WTC11 (cell line): ENCODE measurements at regions not wholly inside any gene's neighbourhood (a gene's known extent, or its start where the extent isn't known, plus 50 kb on each side); places are given as distances from the start of the nearest gene placed in this dataset.

Experiments used
- ATAC-seq: fragments of 200-7000 bp; cut with Tn5 transposase; 2 replicates; pipeline ENCODE4 v1.10.0; 2021; ENCODE audit warnings: mild to moderate bottlenecking, moderate library complexity
- CTCF ChIA-PET: fragments of 300-600 bp; sonication (Branson Sonifier 250); formaldehyde crosslinking; loops from one replicate; lab custom pipeline; 2021; ENCODE audit warnings: antibody characterized with exemption; lab: Charles Lee
- POLR2A ChIA-PET: fragments of 350-600 bp; sonication (Branson Sonifier 250); formaldehyde crosslinking; loops from one replicate; lab custom pipeline; 2021; ENCODE audit warnings: antibody characterized with exemption; lab: Charles Lee
- DNase-seq: peaks from one replicate; pipeline ENCODE4 v3.0.0; 2021; ENCODE audit warnings: low spot score
- H3K27ac Mint-ChIP-seq: 2 replicates; pipeline ENCODE4 v1.8.0; 2021; ENCODE audit warnings: mixed read lengths
- H3K27me3 Mint-ChIP-seq: 2 replicates; pipeline ENCODE4 v1.8.0; 2021; ENCODE audit warnings: low read depth, mild to moderate bottlenecking, moderate library complexity, mixed read lengths
- H3K36me3 Mint-ChIP-seq: 2 replicates; pipeline ENCODE4 v1.8.0; 2021; ENCODE audit warnings: mixed read lengths
- H3K4me1 Mint-ChIP-seq: 2 replicates; pipeline ENCODE4 v1.8.0; 2022; ENCODE audit warnings: mixed read lengths
- H3K4me3 Mint-ChIP-seq: 2 replicates; pipeline ENCODE4 v1.8.0; 2021; ENCODE audit warnings: mild to moderate bottlenecking, moderate library complexity, mixed read lengths
- H3K9me3 Mint-ChIP-seq: 2 replicates; pipeline ENCODE4 v1.8.0; 2021; ENCODE audit warnings: mixed read lengths
- CREB1 ChIP-seq: sonication (generic); formaldehyde crosslinking; IDR thresholded peaks from 2 replicates; pipeline ENCODE4 v1.8.0; 2023; ENCODE audit warnings: mild to moderate bottlenecking, missing genetic modification reagents
- ELF4 ChIP-seq: sonication (generic); formaldehyde crosslinking; IDR thresholded peaks from 2 replicates; pipeline ENCODE4 v1.8.1; 2022; ENCODE audit warnings: low read depth, mild to moderate bottlenecking, moderate library complexity, missing genetic modification reagents
- HMGA2 ChIP-seq: fragments of 250-450 bp; sonication (Bioruptor Pico); IDR thresholded peaks from 2 replicates; pipeline ENCODE4 v1.4.0; 2021; ENCODE audit warnings: mild to moderate bottlenecking, moderate library complexity
- IRF2 ChIP-seq: sonication (generic); formaldehyde crosslinking; IDR thresholded peaks from 2 replicates; pipeline ENCODE4 v1.8.0; 2022; ENCODE audit warnings: low read depth, missing genetic modification reagents, borderline replicate concordance
- NFE2L1 ChIP-seq: sonication (generic); formaldehyde crosslinking; IDR thresholded peaks from 2 replicates; pipeline ENCODE4 v1.8.1; 2023; ENCODE audit warnings: missing genetic modification reagents
- NR1H2 ChIP-seq: sonication (generic); formaldehyde crosslinking; IDR thresholded peaks from 2 replicates; pipeline ENCODE4 v1.9.0; 2021; ENCODE audit warnings: mild to moderate bottlenecking, moderate library complexity, missing genetic modification reagents
- NR2C2 ChIP-seq: sonication (generic); formaldehyde crosslinking; IDR thresholded peaks from 2 replicates; pipeline ENCODE4 v1.8.0; 2022; ENCODE audit warnings: mild to moderate bottlenecking, missing genetic modification reagents
- RELA ChIP-seq: sonication (generic); formaldehyde crosslinking; IDR thresholded peaks from 2 replicates; pipeline ENCODE4 v1.8.1; 2022; ENCODE audit warnings: missing genetic modification reagents, mild to moderate bottlenecking, borderline replicate concordance
- SMAD3 ChIP-seq: sonication (generic); formaldehyde crosslinking; IDR thresholded peaks from 2 replicates; pipeline ENCODE4 v1.8.0; 2022; ENCODE audit warnings: missing genetic modification reagents, mild to moderate bottlenecking, borderline replicate concordance
- SMAD4 ChIP-seq: sonication (generic); formaldehyde crosslinking; IDR thresholded peaks from 2 replicates; pipeline ENCODE4 v1.8.0; 2022; ENCODE audit warnings: mild to moderate bottlenecking, missing genetic modification reagents
- TCF7 ChIP-seq: sonication (generic); formaldehyde crosslinking; IDR thresholded peaks from 2 replicates; pipeline ENCODE4 v1.8.0; 2022; ENCODE audit warnings: mild to moderate bottlenecking, low read depth, missing genetic modification reagents, moderate library complexity
- ZNF138 ChIP-seq: sonication (generic); formaldehyde crosslinking; conservative IDR thresholded peaks from 2 replicates; pipeline ENCODE4 v1.8.1; 2022; ENCODE audit warnings: mild to moderate bottlenecking, moderate library complexity, missing genetic modification reagents
- ZNF317 ChIP-seq: sonication (generic); formaldehyde crosslinking; IDR thresholded peaks from 2 replicates; pipeline ENCODE4 v1.8.1; 2023; ENCODE audit warnings: low read depth, mild to moderate bottlenecking, moderate library complexity, missing genetic modification reagents, borderline replicate concordance
- TF ChIP-seq, protein P1 (sequence below): fragments of 250-450 bp; sonication (Bioruptor Pico); IDR thresholded peaks from 2 replicates; pipeline ENCODE4 v1.9.0; 2021; ENCODE audit warnings: mild to moderate bottlenecking
- TF ChIP-seq, protein P2 (sequence below): sonication (generic); formaldehyde crosslinking; IDR thresholded peaks from 2 replicates; pipeline ENCODE4 v1.8.1; 2023; ENCODE audit warnings: mild to moderate bottlenecking, missing genetic modification reagents, moderate library complexity
- TF ChIP-seq, protein P3 (sequence below): sonication (generic); formaldehyde crosslinking; IDR thresholded peaks from 2 replicates; pipeline ENCODE4 v1.8.0; 2022; ENCODE audit warnings: mild to moderate bottlenecking, missing genetic modification reagents
- TF ChIP-seq, protein P4 (sequence below): sonication (generic); formaldehyde crosslinking; IDR thresholded peaks from 2 replicates; pipeline ENCODE4 v1.8.1; 2022; ENCODE audit warnings: mild to moderate bottlenecking, moderate library complexity, missing genetic modification reagents
- TF ChIP-seq, protein P5 (sequence below): fragments of 250-450 bp; sonication (Bioruptor Pico); IDR thresholded peaks from 2 replicates; pipeline ENCODE4 v1.9.0; 2021; ENCODE audit warnings: mild to moderate bottlenecking
- TF ChIP-seq, protein P6 (sequence below): sonication (generic); formaldehyde crosslinking; IDR thresholded peaks from 2 replicates; pipeline ENCODE4 v1.8.1; 2022; ENCODE audit warnings: mild to moderate bottlenecking, missing genetic modification reagents, moderate library complexity, borderline replicate concordance
- TF ChIP-seq, protein P7 (sequence below): sonication (generic); formaldehyde crosslinking; IDR thresholded peaks from 2 replicates; pipeline ENCODE4 v1.8.0; 2022; ENCODE audit warnings: mild to moderate bottlenecking, missing genetic modification reagents

DNA sequence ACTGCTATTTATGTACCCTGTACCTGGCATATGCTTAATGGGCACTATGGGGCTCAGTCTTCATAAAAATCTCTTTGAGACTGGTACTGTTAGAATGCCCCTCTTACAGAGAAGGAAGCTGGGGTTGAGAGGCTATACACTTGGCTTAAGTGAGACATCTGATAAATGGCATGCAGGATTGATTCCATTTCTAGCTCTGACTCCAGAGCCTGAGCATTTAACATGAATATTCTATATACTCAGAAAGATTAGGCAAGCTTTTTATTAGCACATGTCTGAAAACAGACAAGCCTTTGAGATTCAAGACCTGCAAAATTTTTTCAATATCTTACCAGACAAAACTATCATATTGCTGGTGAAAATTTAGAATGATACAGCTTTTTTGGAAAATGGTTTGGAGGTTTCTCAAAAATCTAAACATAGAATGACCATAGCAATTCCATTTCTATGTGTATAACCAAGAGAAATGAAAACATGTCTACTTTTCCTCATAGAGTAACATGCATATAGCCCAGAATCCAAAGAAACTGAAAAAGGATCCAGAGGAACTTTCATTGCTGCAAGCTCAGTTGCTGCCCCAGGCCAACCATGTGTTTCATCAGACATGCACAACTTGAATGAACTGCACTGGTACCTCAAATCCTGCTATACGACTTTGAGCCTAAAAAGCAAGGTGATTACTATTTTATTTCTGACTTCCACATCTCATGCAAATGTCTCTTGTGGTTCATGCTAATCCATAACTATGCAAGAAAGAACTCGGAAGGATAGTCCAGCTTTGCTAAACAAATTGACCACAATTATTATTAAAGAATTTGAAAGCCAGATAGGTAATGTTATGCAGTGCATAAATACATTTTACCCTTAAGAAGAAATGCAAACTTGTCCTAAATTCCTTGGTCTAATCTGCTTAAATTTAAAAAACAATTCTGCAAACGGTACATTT, 389.0 kb upstream of the GRIA1 start (continued):
- TF ChIP-seq, protein P1, sequence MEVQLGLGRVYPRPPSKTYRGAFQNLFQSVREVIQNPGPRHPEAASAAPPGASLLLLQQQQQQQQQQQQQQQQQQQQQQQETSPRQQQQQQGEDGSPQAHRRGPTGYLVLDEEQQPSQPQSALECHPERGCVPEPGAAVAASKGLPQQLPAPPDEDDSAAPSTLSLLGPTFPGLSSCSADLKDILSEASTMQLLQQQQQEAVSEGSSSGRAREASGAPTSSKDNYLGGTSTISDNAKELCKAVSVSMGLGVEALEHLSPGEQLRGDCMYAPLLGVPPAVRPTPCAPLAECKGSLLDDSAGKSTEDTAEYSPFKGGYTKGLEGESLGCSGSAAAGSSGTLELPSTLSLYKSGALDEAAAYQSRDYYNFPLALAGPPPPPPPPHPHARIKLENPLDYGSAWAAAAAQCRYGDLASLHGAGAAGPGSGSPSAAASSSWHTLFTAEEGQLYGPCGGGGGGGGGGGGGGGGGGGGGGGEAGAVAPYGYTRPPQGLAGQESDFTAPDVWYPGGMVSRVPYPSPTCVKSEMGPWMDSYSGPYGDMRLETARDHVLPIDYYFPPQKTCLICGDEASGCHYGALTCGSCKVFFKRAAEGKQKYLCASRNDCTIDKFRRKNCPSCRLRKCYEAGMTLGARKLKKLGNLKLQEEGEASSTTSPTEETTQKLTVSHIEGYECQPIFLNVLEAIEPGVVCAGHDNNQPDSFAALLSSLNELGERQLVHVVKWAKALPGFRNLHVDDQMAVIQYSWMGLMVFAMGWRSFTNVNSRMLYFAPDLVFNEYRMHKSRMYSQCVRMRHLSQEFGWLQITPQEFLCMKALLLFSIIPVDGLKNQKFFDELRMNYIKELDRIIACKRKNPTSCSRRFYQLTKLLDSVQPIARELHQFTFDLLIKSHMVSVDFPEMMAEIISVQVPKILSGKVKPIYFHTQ (CRISPR knock-in tag): no peak
- TF ChIP-seq TCF7: no peak
- TF ChIP-seq, protein P2, sequence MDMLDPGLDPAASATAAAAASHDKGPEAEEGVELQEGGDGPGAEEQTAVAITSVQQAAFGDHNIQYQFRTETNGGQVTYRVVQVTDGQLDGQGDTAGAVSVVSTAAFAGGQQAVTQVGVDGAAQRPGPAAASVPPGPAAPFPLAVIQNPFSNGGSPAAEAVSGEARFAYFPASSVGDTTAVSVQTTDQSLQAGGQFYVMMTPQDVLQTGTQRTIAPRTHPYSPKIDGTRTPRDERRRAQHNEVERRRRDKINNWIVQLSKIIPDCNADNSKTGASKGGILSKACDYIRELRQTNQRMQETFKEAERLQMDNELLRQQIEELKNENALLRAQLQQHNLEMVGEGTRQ (CRISPR knock-in tag): no peak
- no peak for TF ChIP-seq HMGA2
- TF ChIP-seq ZNF317 (CRISPR knock-in tag): no peak

DNA sequence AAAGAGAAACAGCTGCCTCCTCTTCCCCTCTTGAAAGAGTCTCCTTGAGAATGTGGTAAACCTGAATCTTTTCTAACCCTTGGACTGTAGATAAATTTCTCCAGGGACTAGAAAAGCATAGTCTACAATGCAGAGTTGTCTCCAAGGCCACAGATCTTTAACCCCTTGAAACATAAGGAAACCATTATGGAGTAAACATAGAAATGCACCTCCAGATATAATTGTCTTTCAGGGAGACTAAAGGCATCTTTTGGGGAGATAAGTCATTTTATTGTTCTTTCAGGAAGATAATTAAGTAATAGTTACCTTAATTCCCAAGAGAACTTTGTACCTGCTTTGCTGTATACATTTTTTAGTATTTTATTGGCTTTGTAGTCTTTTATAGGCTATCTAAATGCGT, 373.6 kb upstream of the GRIA1 start:
- no peak for ATAC-seq
- POLR2A ChIA-PET: no interaction called here
- no peaks in the 10 kb centered on the region; the same call in 1 of the 2 replicates for H3K27me3 Mint-ChIP-seq
- H3K27ac Mint-ChIP-seq: no peak overlapping the region
- peaks cover 1% of the 10 kb centered on the region for H3K4me1 Mint-ChIP-seq
- CTCF ChIA-PET: no interaction called here
- peaks cover 10% of the 10 kb centered on the region; the same call in 1 of the 2 replicates for H3K36me3 Mint-ChIP-seq
- no peak overlapping the region for H3K4me3 Mint-ChIP-seq
- DNase-seq: no peak
- no peak for TF ChIP-seq ELF4 (CRISPR knock-in tag)
- no peak for TF ChIP-seq ZNF138 (CRISPR knock-in tag)
- TF ChIP-seq SMAD3 (CRISPR knock-in tag): no peak
- no peak for TF ChIP-seq CREB1 (CRISPR knock-in tag)
- TF ChIP-seq RELA (CRISPR knock-in tag): no peak
- TF ChIP-seq, protein P3, sequence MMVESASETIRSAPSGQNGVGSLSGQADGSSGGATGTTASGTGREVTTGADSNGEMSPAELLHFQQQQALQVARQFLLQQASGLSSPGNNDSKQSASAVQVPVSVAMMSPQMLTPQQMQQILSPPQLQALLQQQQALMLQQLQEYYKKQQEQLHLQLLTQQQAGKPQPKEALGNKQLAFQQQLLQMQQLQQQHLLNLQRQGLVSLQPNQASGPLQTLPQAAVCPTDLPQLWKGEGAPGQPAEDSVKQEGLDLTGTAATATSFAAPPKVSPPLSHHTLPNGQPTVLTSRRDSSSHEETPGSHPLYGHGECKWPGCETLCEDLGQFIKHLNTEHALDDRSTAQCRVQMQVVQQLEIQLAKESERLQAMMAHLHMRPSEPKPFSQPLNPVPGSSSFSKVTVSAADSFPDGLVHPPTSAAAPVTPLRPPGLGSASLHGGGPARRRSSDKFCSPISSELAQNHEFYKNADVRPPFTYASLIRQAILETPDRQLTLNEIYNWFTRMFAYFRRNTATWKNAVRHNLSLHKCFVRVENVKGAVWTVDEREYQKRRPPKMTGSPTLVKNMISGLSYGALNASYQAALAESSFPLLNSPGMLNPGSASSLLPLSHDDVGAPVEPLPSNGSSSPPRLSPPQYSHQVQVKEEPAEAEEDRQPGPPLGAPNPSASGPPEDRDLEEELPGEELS (CRISPR knock-in tag): no peak
- no peak for TF ChIP-seq NFE2L1 (CRISPR knock-in tag)
- TF ChIP-seq IRF2: no peak
- no peak for TF ChIP-seq ZNF317 (CRISPR knock-in tag)
- no peak for TF ChIP-seq NR1H2
- TF ChIP-seq, protein P4, sequence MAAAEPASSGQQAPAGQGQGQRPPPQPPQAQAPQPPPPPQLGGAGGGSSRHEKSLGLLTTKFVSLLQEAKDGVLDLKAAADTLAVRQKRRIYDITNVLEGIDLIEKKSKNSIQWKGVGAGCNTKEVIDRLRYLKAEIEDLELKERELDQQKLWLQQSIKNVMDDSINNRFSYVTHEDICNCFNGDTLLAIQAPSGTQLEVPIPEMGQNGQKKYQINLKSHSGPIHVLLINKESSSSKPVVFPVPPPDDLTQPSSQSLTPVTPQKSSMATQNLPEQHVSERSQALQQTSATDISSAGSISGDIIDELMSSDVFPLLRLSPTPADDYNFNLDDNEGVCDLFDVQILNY (CRISPR knock-in tag): no peak
- TF ChIP-seq NR2C2 (CRISPR knock-in tag): no peak
- TF ChIP-seq, protein P5, sequence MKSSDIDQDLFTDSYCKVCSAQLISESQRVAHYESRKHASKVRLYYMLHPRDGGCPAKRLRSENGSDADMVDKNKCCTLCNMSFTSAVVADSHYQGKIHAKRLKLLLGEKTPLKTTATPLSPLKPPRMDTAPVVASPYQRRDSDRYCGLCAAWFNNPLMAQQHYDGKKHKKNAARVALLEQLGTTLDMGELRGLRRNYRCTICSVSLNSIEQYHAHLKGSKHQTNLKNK (CRISPR knock-in tag): no peak
- TF ChIP-seq SMAD4 (CRISPR knock-in tag): no peak
- TF ChIP-seq, protein P6, sequence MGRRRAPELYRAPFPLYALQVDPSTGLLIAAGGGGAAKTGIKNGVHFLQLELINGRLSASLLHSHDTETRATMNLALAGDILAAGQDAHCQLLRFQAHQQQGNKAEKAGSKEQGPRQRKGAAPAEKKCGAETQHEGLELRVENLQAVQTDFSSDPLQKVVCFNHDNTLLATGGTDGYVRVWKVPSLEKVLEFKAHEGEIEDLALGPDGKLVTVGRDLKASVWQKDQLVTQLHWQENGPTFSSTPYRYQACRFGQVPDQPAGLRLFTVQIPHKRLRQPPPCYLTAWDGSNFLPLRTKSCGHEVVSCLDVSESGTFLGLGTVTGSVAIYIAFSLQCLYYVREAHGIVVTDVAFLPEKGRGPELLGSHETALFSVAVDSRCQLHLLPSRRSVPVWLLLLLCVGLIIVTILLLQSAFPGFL (CRISPR knock-in tag): no peak
- TF ChIP-seq, protein P7, sequence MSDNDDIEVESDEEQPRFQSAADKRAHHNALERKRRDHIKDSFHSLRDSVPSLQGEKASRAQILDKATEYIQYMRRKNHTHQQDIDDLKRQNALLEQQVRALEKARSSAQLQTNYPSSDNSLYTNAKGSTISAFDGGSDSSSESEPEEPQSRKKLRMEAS: no peak
- H3K9me3 Mint-ChIP-seq: peaks cover 26% of the 10 kb centered on the region
